GOT3 (cell line): ENCODE measurements at regions not wholly inside any gene's neighbourhood (a gene's known extent, or its start where the extent isn't known, plus 50 kb on each side); places are given as distances from the start of the nearest gene placed in this dataset.

Source experiments
- DNase-seq: peaks from one replicate; lab custom pipeline; 2025; ENCODE audit warnings: mixed read lengths; lab: John Stamatoyannopoulos, UW

DNA sequence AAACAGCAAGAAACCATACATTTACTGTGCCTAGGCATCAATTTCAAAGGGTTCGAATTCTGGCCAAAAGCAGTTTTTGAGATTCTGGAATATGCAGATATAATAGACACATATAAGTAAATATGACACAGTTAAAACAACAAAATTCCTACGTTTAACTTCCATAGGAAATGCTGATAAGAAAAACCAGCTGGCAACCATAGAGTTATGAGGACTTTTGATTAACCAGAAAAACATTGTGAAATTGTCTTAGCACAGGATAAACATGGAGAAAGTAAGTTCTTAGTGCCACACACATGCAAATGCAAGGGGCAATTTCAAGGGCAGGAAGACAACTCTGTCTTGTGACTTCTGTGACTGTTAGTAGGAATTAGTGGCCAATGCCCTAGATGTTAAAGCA is 702.1 kb downstream of the TNS3 start:
- DNase-seq, result no peak

DNA sequence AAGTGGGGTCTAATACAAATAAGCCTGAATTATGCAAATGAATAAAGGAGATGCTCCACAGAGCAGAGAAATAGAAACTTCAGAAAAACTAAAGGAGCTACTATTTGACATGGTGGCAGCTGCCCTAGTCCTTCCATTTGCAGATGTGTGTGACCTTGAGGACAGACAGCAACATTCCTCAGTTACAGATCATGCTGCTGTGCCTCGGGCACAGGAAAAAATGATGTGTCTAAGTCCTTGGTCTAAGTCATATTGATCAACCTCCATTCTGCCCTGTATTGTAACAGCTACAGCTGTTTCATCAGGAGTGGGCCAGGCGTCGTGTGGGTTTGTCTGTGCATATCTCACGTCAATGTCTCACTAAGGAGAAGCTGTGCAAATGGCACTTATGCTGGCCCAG is 710.4 kb downstream of the TNS3 start:
- no peak for DNase-seq

GRCh38 chr7:46864716-46865115 is 717.2 kb downstream of the TNS3 start:
- no peak for DNase-seq

GRCh38 chr7:46859963-46860475 is 721.9 kb downstream of the TNS3 start:
- DNase-seq, result no peak

DNA sequence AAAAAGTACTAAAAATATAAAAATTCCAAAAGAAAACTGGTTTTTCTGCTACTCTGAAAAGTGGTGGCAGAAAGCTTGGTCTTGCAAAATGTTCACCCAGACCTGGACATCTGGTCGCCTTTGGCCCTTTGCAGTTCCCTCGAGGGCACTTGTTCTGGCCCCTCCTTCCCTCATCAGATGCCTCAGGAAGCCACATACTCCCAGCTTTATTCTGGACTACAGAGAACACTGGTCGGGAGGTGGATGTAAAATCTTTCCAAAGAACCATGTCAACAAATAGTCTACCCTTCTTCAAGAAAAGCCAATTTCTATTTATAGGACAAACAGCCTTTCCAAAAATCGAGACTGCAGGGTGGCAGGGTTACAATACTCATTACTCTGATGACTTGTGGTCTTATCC is 726.1 kb downstream of the TNS3 start:
- no peak for DNase-seq

DNA sequence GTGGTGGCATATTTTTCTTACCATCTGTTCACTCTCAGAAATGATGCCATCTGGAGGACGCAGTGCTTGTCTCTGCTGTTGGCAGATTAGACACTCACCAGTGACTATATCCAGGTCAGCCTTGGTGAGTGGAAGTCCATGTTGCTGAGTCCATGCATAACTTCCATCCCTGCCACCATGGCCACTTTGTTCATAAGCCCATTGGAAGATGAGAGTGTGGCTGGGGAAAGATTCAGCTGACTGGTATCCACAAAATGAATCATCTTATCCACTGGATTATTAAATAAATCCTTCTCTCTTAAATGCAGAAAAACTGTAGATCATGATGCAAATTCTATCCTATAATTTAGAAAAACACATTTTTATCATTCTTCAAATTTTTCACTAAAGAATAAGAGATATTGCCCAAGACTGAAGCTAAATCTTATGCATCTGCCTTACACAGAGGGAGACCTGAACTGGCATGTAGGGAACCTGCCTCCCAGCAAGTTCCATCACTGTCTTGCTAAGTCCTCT is 726.9 kb downstream of the TNS3 start:
- peak; percentile 32 for DNase-seq

DNA sequence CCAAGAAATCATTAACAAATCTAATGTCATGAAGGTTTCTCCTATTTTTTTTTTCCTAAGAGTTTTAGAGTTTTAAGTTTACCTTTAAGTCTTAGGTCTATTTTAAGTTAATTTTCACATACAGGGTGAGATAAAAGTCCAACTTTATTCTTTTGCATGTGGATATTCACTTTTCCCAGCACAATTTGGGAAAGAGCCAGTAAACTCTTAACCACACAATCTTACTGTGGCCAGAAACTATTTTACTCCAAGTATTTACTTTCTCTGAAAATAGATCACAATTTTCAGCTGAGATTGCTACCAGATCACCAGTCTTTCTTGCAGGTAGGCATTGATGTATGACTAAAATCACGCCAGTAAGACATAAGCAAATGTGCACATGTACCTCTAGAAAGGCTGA is 728.5 kb downstream of the TNS3 start:
- DNase-seq, result no peak

- DNase-seq, result no peak
Measured at GRCh38 chr7:46852795-46853194, 729.1 kb downstream of the TNS3 start.

DNA sequence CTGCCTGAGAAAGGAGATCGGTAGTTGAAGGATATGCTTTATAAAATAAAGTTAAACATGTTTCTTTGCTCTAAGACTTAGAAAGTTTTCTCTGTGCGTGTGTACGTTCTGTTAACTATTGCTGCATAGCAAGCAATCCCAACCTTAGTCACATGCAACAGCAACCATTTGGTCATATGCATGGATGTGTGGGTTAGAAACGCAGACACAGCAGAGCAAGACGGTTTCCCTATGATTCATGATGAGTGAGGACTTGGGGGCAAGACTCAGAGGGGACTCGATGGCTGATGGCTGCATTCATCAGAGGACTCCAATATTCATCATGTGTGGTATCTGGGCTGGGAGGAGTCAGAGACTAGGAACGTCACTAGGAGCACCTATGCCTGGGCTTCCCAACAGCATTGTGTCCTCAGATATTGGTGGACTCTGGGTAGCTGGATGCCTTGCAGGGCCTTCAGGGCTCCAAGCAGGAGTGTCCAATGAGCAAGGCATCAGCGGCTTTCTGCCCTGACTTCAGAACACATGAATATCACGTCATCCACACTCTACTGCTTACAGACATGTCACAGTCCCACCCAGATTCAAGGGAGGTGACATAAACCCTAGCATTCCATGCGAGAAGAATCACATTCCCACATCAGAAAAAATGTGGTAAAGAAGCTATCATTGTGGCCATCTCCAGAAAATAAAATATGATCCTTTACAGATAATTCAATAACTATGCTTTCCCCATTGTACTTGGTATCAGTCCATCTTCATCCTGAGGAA is 731.2 kb downstream of the TNS3 start:
- DNase-seq, result no peak

- DNase-seq, result no peak
Measured at GRCh38 chr7:46848944-46849343, 733.0 kb downstream of the TNS3 start.

- no peak for DNase-seq
Measured at GRCh38 chr7:46848311-46848710, 733.6 kb downstream of the TNS3 start.

DNA sequence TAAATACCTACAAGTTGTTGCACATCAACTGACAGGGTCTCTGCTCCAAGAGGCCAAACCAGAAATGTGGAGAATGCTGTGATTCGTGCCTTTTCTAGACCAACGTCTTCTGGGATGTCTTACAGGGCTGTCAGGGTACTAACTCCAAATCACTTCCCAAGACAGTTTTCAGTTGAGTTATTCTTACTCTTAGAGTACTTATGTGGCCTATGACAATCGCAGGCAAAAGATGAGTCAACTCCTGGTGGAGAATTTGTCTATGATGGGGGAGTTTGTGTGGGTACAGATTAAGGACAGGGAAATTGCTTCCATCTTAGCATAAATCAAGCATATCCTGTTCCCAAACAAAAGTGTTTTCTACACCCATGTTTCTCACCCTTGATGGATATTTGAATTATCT is 734.8 kb downstream of the TNS3 start:
- no peak for DNase-seq

DNA sequence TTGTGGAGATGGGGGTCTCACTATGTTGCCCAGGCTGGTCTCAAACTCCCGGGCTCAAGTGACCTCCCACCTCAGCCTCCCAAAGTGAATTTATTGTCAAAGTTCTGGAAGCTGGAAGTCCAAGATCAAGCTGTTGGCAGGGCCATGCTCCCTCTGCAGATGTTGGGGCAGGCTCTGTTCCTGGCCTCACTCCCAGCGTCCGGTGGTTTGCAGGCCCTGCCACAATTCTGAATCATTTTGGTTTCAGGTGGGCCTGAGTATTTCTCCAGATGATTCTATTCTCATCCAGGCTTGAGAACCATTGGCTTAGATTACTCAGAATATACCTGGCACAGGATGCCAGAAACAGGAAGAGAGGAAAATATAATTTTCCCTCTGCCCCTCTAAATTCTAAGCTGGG is 737.4 kb downstream of the TNS3 start:
- DNase-seq, result no peak

GRCh38 chr7:46841248-46841647 is 740.7 kb downstream of the TNS3 start:
- no peak for DNase-seq

GRCh38 chr7:46839651-46840050 is 742.3 kb downstream of the TNS3 start:
- no peak for DNase-seq

- no peak for DNase-seq
Measured at GRCh38 chr7:46838463-46838862, 743.4 kb downstream of the TNS3 start.

DNA sequence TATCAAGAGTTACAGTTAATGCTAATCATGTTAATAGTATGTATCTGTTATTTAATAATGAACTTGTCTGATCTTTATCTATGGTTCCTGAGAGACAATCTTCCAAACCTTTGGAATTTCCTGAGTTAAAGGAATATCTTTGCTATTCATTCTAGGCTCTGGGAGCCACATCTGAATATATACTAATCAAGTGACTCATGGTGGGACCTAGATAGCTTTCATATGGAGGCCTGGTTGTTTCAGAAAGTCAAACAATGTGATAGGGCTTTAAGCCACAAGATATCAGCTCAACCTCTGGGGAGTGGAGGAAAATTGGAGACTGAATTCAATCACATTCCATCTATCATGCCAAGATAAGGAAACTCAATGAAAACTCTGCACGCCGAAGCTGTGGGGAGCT is 746.4 kb downstream of the TNS3 start:
- no peak for DNase-seq

- no peak for DNase-seq
Measured at GRCh38 chr7:46834921-46835320, 747.0 kb downstream of the TNS3 start.

DNA sequence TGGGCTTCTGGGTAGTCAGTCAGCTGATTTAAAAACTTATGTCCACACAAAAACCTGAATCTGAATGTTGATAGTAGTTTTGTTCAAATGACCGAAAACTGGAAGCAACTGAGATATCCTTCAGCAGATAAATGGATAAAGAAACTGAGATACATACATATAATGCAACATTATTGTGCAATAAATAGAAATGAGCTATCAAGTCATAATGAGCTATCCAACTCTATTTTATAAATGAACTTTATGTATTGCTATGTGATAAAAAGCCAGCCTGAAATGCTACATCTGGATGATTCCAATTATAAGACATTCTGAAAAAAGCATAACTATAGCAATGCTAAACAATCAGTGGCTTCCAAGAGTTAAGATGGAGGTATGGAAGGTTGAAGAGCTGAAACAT is 748.7 kb downstream of the TNS3 start:
- DNase-seq, result no peak

GRCh38 chr7:46832136-46832535 is 749.8 kb downstream of the TNS3 start:
- no peak for DNase-seq

DNA sequence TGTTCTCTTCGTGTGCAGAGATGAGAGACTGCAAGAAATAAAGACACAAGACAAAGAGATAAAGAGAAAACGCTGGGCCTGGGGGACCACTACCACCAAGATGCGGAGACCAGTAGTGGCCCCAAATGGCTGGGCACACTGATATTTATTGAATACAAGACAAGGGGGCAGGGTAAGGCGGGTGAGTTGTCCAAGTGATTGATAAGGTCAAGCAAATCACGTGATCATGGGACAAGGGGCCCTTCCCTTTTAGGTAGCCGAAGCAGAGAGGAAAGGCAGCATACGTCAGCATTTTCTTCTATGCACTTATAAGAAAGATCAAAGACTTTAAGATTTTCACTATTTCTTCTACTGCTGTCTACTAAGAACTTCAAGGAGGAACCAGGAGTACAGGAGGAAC is 762.1 kb downstream of the TNS3 start:
- DNase-seq, result no peak

DNA sequence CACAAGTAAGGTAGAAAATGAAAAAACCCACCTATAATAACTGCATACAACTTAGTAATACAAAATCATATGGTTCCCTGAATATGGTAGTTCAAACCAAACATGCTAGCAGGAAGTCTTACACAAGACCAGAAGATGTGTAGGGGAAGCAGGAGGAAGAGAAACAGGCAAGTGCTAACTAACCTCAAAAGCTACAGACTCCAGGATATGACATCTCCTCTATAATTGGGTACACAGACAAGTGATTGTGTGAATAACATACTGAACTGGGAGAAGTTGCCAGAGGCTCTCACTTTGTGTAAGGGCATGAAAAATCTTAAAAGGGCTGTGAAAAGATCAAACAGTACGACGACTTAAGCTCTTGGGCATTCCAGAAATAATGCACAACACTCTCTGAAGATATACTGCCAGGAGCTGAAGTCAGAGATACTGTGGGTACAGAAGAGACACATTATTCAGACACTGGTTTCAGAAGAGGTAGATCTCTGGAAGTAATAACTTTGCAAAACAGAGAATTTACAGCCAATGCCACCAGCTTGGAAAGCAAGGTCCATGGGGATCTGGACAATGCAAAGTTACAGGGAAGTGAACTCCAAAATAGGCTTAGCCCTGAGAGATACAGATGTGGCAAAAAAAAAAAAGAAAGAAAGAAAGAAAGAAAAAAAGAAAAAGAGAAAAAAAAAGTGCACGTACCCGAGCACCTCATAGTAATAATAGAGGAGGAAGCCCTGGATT is 767.2 kb downstream of the TNS3 start:
- no peak for DNase-seq

- no peak for DNase-seq
Measured at GRCh38 chr7:46812101-46812675, 769.7 kb downstream of the TNS3 start.
